ENCODE measurements at regions not wholly inside any gene's neighbourhood (a gene's known extent, or its start where the extent isn't known, plus 50 kb on each side); places are given as distances from the start of the nearest gene placed in this dataset.

DNA sequence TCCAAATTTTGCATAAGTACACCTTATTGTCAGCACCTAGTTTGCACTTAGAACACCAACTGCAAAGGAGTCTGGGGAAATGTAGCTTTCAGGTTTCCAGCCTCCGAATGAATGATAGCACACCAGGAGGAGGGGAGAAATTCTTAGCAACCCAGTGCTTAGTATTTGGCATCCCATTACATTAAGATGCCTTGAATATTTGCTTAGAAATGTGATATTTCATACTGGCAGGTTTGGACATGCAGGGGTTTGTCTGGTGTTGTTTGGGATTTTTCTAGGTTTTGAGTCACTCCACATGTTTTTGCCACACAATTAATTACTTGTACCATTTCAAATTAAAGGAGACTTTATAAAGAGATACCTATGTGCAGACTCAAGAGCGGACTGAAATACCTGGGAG is 60.3 kb upstream of the CAMK2D start (continued):
- no peak for TF ChIP-seq FOXM1 (IDR thresholded peaks at IDR 0.05; ENCODE audit: low read depth)
- no peak for TF ChIP-seq FOXM1 (CRISPR knock-in tag; IDR thresholded peaks at IDR 0.05; ENCODE audit: low read depth)
- no peak for TF ChIP-seq CC2D1A (IDR thresholded peaks at IDR 0.05)
- TF ChIP-seq ETV5 (CRISPR knock-in tag; IDR thresholded peaks at IDR 0.05; ENCODE audit: low read depth), result no peak
- no peak for TF ChIP-seq SIRT6 (IDR thresholded peaks at IDR 0.05; ENCODE audit: low read depth, low read length)
- TF ChIP-seq FOXK1 (CRISPR knock-in tag; IDR thresholded peaks at IDR 0.05; ENCODE audit: borderline replicate concordance), result no peak
- TF ChIP-seq NFYB (IDR thresholded peaks at IDR 0.05; ENCODE audit: extremely low read depth, insufficient read length), result no peak

DNA sequence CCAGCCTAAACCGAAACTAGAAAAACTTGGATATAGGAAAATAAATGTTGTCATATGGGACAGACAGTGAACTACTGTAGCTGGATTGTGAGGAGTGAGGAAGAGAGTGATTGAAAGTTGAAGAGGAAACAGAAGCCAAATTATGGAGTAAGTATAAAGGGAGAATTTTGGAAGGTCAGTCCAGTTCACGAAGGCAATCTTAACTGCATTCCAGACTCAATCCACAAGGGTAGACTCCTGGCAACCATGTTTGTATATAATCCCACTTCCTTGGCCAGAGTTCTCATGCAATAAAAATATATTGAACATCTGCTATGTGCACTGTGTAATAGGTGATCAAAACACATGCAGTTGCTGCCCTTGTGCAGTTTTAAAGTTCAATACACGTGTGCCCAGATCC is 58.6 kb upstream of the CAMK2D start:
- Histone ChIP-seq H3K4me3 (no peak overlapping the region), H3K79me2 (ENCODE audit: control insufficient read depth, insufficient read depth, low read length) (no peaks in the 10 kb centered on the region), H3K9ac (ENCODE audit: insufficient read depth in 1 of 2, low read depth in 2 of 2, low read length in 2 of 2) (no peak overlapping the region), H3K36me3 (ENCODE audit: control insufficient read depth, insufficient read depth, low read length) (no peaks in the 10 kb centered on the region), H3K4me2 (ENCODE audit: insufficient read depth, low read length) (no peak overlapping the region), H3K4me1 (replicated peaks in 1 of 2; ENCODE audit: control insufficient read depth in 2 of 2, insufficient read depth in 2 of 2, low read length in 2 of 2) (no peaks in the 10 kb centered on the region), H3K9me1 (ENCODE audit: control insufficient read depth, insufficient read depth, low read length) (no peaks in the 10 kb centered on the region), H3K27me3 (ENCODE audit: control insufficient read depth in 2 of 2, insufficient read depth in 2 of 2, low read length in 2 of 2) (no peaks in the 10 kb centered on the region), H2AFZ (ENCODE audit: low read depth, low read length) (no peak overlapping the region), H3K9me3 (replicated peaks; ENCODE audit: control insufficient read depth, insufficient read depth, low read depth, low read length) (no peaks in the 10 kb centered on the region), H4K20me1 (replicated peaks; ENCODE audit: control insufficient read depth, insufficient read depth, low read length) (no peaks in the 10 kb centered on the region), H3K27ac (ENCODE audit: extremely low read depth, low read depth, low read length) (no peak overlapping the region)
- ChIA-PET POLR2A (no interaction called here), CTCF (ENCODE audit: low intra/inter-chr PET ratio) (no interaction called here)
- in situ Hi-C loops (cut with MboI) (no loop called here), intact Hi-C loops (cut with micrococcal nuclease) (no loop called here)
- FAIRE-seq, result no peak
- no peak for ATAC-seq
- TF ChIP-seq XRCC5 (IDR thresholded peaks at IDR 0.05; ENCODE audit: low read depth, low read length), result no peak
- no peak for TF ChIP-seq ZNF507 (tag; conservative IDR thresholded peaks at IDR 0.05)
- TF ChIP-seq CEBPB (tag; IDR thresholded peaks at IDR 0.05), result no peak
- WGBS (ENCODE audit: insufficient coverage, low coverage, missing lambda C conversion rate), result 0% methylated on average over 3 of the region's 3 CpGs
- no TSS peak for BruUV-seq (replicated peaks)
- no peak for DNase-seq (ENCODE audit: extremely low read depth in 1 of 4, low spot score in 3 of 4)

Data from K562 (cell line).